ENCODE measurements at regions not wholly inside any gene's neighbourhood (a gene's known extent, or its start where the extent isn't known, plus 50 kb on each side); places are given as distances from the start of the nearest gene placed in this dataset.

DNA sequence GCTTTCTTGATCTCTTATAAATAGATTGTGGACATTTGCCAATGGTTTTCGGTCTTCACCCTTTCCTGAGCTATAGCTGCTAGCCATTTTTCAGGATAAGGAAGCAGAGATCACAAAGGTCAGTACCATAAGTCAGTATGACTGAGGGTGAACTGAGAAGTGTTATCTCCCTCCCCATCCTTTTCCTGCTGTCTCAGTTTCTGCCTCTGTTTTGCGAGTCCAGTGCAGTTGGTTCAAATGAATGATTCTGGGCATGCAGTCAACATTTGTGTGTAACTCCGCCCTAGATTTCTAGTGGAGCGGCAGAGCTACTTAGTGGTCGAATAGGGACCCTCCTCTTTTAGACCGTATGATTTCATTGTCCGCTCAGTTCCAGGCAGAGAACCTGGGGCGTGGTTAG, 460.8 kb upstream of the ARGLU1 start:
- POLR2A ChIA-PET = no interaction called here
- H3K4me3 Mint-ChIP-seq = no peak overlapping the region
- H3K27ac Mint-ChIP-seq = no peak overlapping the region
- H3K4me1 Mint-ChIP-seq (ENCODE audit: low read depth) = no peaks in the 10 kb centered on the region
- DNase-seq (no peak), ATAC-seq (no peak)
- no peaks in the 10 kb centered on the region for H3K27me3 Mint-ChIP-seq (ENCODE audit: low read depth)
- CTCF ChIA-PET = no interaction called here
- H3K9me3 Mint-ChIP-seq (ENCODE audit: insufficient read depth) = peaks cover 5% of the 10 kb centered on the region
- no peaks in the 10 kb centered on the region for H3K36me3 Mint-ChIP-seq (ENCODE audit: low read depth)

DNA sequence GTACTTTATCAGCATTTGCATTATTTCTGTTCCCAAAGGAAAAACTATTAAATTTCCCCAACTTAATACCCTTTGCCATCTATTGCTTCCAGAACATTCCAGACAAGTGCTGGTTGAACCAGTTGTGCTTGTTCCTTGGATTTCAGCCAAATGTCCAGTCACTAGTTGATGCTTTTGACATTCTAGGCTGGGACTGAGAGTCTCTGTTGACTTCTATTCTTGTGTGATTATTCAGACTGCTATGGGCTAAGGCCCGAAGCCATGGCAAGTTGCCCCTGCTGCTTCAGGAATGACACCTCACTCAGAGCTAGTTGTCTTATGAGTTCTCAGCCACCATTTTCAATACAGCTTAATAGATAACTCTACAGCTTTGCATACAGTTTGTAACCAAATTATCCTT, 458.1 kb upstream of the ARGLU1 start:
- Mint-ChIP-seq H3K4me3 (no peak overlapping the region), H3K27me3 (ENCODE audit: low read depth) (no peaks in the 10 kb centered on the region), H3K27ac (no peak overlapping the region), H3K9me3 (ENCODE audit: insufficient read depth) (peaks cover 6% of the 10 kb centered on the region), H3K4me1 (ENCODE audit: low read depth) (no peaks in the 10 kb centered on the region), H3K36me3 (ENCODE audit: low read depth) (no peaks in the 10 kb centered on the region)
- ATAC-seq (no peak), DNase-seq (no peak)
- CTCF ChIA-PET = no interaction called here
- POLR2A ChIA-PET = no interaction called here

DNA sequence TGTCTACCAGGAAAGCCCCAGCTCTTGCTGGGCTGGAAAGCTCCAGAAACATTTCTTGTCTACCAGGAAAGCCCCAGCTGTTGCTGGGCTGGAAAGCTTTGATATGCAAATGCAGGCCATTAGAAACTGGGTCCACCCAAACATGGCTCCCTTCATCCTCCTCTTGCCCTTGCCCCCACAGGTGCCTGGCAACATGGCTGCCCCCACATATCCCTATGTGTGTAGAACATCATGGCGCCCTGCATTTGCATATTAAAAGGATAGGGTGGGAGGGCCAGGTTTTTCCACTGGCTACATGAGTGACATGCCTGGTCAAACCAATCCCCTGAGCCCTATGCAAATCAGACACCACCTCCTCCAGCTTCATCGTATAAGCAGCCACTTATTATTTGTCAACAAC, 455.4 kb upstream of the ARGLU1 start:
- ATAC-seq = no peak
- ChIA-PET CTCF (no interaction called here), POLR2A (no interaction called here)
- no peak for DNase-seq
- Mint-ChIP-seq H3K27me3 (ENCODE audit: low read depth) (no peaks in the 10 kb centered on the region), H3K4me1 (ENCODE audit: low read depth) (no peaks in the 10 kb centered on the region), H3K9me3 (ENCODE audit: insufficient read depth) (peaks cover 6% of the 10 kb centered on the region), H3K27ac (no peak overlapping the region), H3K36me3 (ENCODE audit: low read depth) (no peaks in the 10 kb centered on the region), H3K4me3 (no peak overlapping the region)

DNA sequence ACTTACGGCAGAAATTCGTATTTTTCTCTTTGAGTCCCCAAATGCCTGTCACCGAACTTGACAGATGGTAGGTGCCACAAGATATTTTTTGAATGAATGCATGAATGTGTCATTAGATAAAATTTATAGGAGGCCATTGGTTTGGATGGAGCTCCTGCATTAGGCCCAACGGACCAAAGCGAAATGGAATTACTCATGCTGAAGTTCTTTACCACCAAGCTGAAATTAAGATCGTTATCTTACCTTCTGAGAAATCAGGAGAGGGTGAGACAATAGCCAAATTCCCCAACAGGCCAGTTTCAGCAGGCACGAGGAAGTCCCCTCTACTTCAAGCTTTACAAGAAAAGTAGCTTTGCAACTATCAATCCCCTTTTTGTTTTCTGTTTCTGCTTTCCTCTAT, 452.5 kb upstream of the ARGLU1 start:
- no peak for DNase-seq
- no peaks in the 10 kb centered on the region for H3K4me1 Mint-ChIP-seq (ENCODE audit: low read depth)
- H3K4me3 Mint-ChIP-seq = no peak overlapping the region
- no peaks in the 10 kb centered on the region for H3K27me3 Mint-ChIP-seq (ENCODE audit: low read depth)
- H3K9me3 Mint-ChIP-seq (ENCODE audit: insufficient read depth) = peaks cover 6% of the 10 kb centered on the region
- ChIA-PET POLR2A (no interaction called here), CTCF (no interaction called here)
- no peak for ATAC-seq
- H3K27ac Mint-ChIP-seq = no peak overlapping the region
- no peaks in the 10 kb centered on the region for H3K36me3 Mint-ChIP-seq (ENCODE audit: low read depth)

DNA sequence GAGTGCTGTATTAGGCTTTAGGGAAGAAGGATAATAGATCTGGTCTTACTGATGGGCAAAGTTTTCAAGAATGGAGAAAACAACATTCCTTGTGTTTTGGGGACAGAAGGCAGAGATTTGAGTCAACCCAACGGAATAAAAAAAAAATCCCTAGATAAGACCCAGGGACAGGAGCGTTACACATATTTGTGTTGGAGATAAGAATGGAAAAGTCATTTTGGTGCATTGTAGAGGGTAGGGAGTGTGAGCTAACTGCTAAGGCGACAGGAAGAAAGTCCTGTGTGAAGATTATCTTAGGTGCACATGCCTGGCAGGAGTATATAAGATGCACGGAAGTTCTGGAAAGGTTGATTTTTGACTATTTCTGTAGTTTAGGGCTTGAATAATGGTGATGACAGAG, 450.3 kb upstream of the ARGLU1 start:
- Mint-ChIP-seq H3K27me3 (ENCODE audit: low read depth) (no peaks in the 10 kb centered on the region), H3K4me1 (ENCODE audit: low read depth) (no peaks in the 10 kb centered on the region), H3K9me3 (ENCODE audit: insufficient read depth) (no peaks in the 10 kb centered on the region), H3K27ac (no peak overlapping the region), H3K36me3 (ENCODE audit: low read depth) (no peaks in the 10 kb centered on the region), H3K4me3 (no peak overlapping the region)
- ChIA-PET CTCF (no interaction called here), POLR2A (no interaction called here)
- no peak for ATAC-seq
- no peak for DNase-seq

DNA sequence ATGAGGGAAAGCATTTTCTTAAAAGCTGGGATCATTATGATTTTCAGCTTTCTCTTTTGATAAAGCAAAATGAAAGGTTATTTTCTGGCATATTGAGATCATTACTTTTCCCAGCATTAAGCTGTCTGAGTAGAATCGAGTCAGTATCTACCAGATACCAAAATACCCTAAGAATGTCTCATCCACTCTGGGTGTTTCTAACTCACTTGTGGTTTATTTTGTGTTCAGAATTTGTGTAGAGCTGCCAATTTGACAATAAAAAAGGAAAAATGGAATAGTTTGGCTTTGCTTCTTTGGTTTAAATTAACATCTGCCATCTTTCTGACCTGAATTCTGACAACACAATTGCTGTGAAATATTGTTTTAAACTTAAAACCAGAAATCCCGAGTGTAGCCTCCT, 438.7 kb upstream of the ARGLU1 start:
- DNase-seq (no peak), ATAC-seq (no peak)
- H3K9me3 Mint-ChIP-seq (ENCODE audit: insufficient read depth) = no peaks in the 10 kb centered on the region
- no peaks in the 10 kb centered on the region for H3K36me3 Mint-ChIP-seq (ENCODE audit: low read depth)
- no peaks in the 10 kb centered on the region for H3K27me3 Mint-ChIP-seq (ENCODE audit: low read depth)
- no peaks in the 10 kb centered on the region for H3K4me1 Mint-ChIP-seq (ENCODE audit: low read depth)
- ChIA-PET CTCF (no interaction called here), POLR2A (no interaction called here)
- H3K4me3 Mint-ChIP-seq = no peak overlapping the region
- H3K27ac Mint-ChIP-seq = no peak overlapping the region

DNA sequence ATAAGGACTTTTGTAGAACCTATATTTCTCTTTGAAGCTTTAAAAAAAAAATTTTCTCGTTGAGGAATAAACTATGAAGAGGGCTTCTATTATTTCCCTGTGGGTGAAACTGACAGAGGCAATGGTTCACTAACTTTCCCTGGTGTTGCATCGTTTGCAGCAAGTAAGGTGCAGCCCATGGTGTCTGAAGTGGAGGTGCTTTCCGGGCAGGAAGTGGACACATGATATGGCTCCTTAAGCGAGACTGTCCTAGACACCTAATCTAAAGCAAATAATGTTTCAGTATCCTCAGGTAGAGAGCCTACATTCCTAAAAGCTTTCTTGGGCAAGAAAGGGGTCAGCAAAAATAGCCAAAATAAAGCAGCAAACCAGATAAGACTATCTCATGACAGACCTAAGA, 437.6 kb upstream of the ARGLU1 start:
- Mint-ChIP-seq H3K27ac (no peak overlapping the region), H3K9me3 (ENCODE audit: insufficient read depth) (no peaks in the 10 kb centered on the region), H3K4me3 (no peak overlapping the region), H3K27me3 (ENCODE audit: low read depth) (no peaks in the 10 kb centered on the region), H3K36me3 (ENCODE audit: low read depth) (no peaks in the 10 kb centered on the region), H3K4me1 (ENCODE audit: low read depth) (no peaks in the 10 kb centered on the region)
- DNase-seq (no peak), ATAC-seq (no peak)
- POLR2A ChIA-PET = no interaction called here
- CTCF ChIA-PET = no interaction called here

DNA sequence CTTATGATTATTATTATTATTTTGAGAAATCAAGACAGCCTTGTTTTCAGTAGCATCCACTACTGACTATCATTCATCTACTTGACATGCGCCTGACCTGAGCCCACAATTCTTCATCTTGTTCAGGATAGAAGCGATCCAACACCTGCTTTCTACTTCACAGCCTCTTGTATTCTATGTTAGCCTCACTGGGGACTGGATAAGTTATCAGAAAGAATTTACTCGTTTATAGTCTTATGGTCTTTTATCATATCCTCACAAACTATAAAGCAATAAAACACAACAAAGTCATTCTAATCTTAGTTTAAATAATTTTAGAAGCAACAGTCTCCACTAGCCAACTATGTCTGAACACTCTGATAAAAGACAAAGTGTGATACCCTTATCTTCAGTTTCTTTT, 436.0 kb upstream of the ARGLU1 start:
- ATAC-seq (no peak), DNase-seq (no peak)
- ChIA-PET POLR2A (no interaction called here), CTCF (no interaction called here)
- Mint-ChIP-seq H3K36me3 (ENCODE audit: low read depth) (no peaks in the 10 kb centered on the region), H3K4me3 (no peak overlapping the region), H3K9me3 (ENCODE audit: insufficient read depth) (no peaks in the 10 kb centered on the region), H3K27me3 (ENCODE audit: low read depth) (no peaks in the 10 kb centered on the region), H3K4me1 (ENCODE audit: low read depth) (no peaks in the 10 kb centered on the region), H3K27ac (no peak overlapping the region)

DNA sequence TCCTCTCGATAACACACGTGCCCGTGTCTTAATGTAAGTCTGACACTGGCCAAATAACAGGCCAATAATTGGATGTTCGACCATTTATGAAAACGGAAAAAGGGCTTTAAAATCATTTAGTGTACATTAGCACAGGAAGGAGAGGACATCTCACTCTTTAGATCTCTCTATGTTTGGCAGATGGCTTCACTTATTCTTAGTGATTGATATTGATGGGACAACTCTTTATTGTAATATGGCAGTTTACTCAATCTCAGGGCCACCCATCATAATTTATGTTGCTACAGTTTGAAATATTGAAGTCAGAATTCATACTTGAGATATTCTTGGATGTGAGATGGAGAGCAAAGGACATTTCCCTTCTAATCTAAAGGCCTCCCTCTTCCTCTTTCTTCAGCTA, 430.7 kb upstream of the ARGLU1 start:
- Mint-ChIP-seq H3K9me3 (ENCODE audit: insufficient read depth) (no peaks in the 10 kb centered on the region), H3K36me3 (ENCODE audit: low read depth) (no peaks in the 10 kb centered on the region), H3K27me3 (ENCODE audit: low read depth) (no peaks in the 10 kb centered on the region), H3K4me3 (no peak overlapping the region), H3K4me1 (ENCODE audit: low read depth) (no peaks in the 10 kb centered on the region), H3K27ac (no peak overlapping the region)
- DNase-seq (no peak), ATAC-seq (no peak)
- POLR2A ChIA-PET = no interaction called here
- CTCF ChIA-PET = no interaction called here

DNA sequence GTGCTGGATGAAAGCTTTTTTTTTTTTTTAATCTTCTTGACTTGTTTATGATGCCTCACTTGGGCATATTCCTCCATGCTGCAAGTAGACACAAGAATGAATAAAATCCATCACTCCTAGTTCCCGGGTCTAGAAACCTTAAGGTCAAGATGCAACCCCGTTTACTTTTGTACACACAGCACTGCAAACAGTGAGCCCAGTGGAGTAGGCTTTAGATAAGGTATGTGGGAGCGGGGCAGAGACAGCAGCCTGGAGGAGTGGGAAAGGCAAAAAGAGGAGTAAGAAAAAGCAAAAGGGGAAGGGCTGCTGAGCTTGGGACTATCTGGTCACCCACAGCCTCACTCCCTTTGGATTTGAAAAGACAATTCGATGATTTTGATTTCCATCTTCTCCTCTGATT, 429.8 kb upstream of the ARGLU1 start:
- DNase-seq = no peak
- no peaks in the 10 kb centered on the region for H3K9me3 Mint-ChIP-seq (ENCODE audit: insufficient read depth)

DNA sequence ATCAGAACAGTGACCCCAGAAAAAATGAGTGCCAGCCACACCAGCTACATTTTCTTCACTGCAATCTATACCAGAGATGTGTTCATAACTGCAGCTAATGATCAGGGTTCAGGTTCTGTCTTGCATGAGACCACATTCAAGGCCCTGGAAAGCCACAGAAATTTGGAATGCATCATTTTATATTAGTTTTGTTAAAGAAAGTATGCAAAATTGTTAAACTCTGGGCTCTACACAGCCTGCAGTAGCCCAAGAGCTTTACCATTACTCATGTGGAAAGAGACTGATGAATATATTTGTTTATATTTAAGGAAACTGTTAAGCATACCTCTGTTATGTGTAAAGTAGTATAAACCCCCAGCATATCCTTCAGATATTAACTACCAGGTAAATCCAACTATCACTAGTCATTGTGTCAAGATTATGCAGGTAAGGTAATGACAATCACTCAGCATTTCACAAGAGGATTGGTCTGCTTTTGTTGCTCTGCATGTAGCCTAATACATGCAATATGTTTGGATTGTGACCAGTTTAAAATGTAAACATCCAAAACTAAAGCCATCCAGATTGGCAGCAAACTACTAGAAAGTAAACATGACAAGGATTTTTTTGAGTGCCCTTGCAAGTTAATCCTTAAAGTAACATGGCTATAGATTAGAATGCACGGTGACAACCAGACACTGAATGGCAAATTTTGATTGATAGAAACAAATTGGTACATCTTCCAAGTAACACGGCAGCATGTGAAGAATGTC, 429.1 kb upstream of the ARGLU1 start:
- H3K36me3 Mint-ChIP-seq (ENCODE audit: low read depth) = no peaks in the 10 kb centered on the region
- CTCF ChIA-PET = no interaction called here
- H3K27ac Mint-ChIP-seq = no peak overlapping the region
- H3K9me3 Mint-ChIP-seq (ENCODE audit: insufficient read depth) = no peaks in the 10 kb centered on the region
- ATAC-seq = no peak
- POLR2A ChIA-PET = no interaction called here
- no peak overlapping the region for H3K4me3 Mint-ChIP-seq
- H3K27me3 Mint-ChIP-seq (ENCODE audit: low read depth) = no peaks in the 10 kb centered on the region
- no peak for DNase-seq
- H3K4me1 Mint-ChIP-seq (ENCODE audit: low read depth) = no peaks in the 10 kb centered on the region

More for the DNA sequence above, 429.8 kb upstream of the ARGLU1 start:
- Mint-ChIP-seq H3K36me3 (ENCODE audit: low read depth) (no peaks in the 10 kb centered on the region), H3K27me3 (ENCODE audit: low read depth) (no peaks in the 10 kb centered on the region), H3K4me3 (no peak overlapping the region), H3K27ac (no peak overlapping the region), H3K4me1 (ENCODE audit: low read depth) (no peaks in the 10 kb centered on the region)
- no peak for ATAC-seq
- CTCF ChIA-PET = no interaction called here
- POLR2A ChIA-PET = no interaction called here

DNA sequence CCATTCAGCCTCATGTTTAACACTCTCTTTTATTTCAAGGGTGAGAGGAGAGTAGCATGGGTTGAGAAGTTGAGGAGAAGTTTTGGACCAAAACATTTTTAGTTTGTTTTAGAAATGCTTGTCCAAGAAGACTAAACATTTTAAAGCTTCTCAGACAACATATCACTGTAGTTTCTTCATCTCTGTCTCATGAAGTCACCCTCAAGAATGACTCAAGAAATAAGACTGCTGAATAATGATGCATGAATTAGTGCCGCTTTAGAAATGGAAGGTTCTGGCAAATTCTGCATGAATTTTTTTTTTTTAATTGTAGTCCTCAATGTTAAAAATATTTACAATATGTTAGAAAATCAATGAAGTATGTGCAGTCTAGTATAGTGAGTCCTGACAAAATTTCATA, 422.7 kb upstream of the ARGLU1 start:
- POLR2A ChIA-PET = no interaction called here
- no peaks in the 10 kb centered on the region for H3K4me1 Mint-ChIP-seq (ENCODE audit: low read depth)
- CTCF ChIA-PET = no interaction called here
- DNase-seq (no peak), ATAC-seq (no peak)
- no peak overlapping the region for H3K4me3 Mint-ChIP-seq
- no peaks in the 10 kb centered on the region for H3K9me3 Mint-ChIP-seq (ENCODE audit: insufficient read depth)
- H3K36me3 Mint-ChIP-seq (ENCODE audit: low read depth) = no peaks in the 10 kb centered on the region
- no peak overlapping the region for H3K27ac Mint-ChIP-seq
- no peaks in the 10 kb centered on the region for H3K27me3 Mint-ChIP-seq (ENCODE audit: low read depth)

DNA sequence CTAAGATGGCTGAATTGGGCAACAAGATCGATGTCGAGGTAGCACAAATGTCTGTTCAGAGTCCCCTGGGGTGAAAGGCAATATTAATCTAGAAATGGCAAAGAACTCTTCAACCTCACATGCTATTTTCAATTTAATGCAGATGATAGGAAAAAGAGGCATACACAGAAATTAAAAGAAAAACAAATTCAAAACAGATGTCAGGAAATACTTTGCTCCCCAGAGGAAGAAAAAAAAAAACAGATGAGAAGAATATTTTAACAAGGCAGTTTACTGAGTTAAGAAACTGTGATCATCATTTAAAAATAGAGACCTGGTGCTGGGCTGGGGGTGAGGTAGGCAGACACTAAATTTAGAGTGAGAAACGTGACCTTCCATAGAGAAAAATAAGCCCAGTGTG, 421.9 kb upstream of the ARGLU1 start:
- no peaks in the 10 kb centered on the region for H3K36me3 Mint-ChIP-seq (ENCODE audit: low read depth)
- no peaks in the 10 kb centered on the region for H3K27me3 Mint-ChIP-seq (ENCODE audit: low read depth)
- no peaks in the 10 kb centered on the region for H3K9me3 Mint-ChIP-seq (ENCODE audit: insufficient read depth)
- ChIA-PET POLR2A (no interaction called here), CTCF (no interaction called here)
- no peaks in the 10 kb centered on the region for H3K4me1 Mint-ChIP-seq (ENCODE audit: low read depth)
- H3K4me3 Mint-ChIP-seq = no peak overlapping the region
- ATAC-seq (no peak), DNase-seq (no peak)
- no peak overlapping the region for H3K27ac Mint-ChIP-seq
